ENCODE measurements at regions not wholly inside any gene's neighbourhood (a gene's known extent, or its start where the extent isn't known, plus 50 kb on each side); places are given as distances from the start of the nearest gene placed in this dataset.

- in situ Hi-C loops (cut with HindIII; ENCODE audit: low pct_ligation_motif_present, low pct_unique_long_range_greater_than_20kb, low sequenced_read_pairs), result no loop called here
- DNase-seq, result no peak
These were observed 565.7 kb upstream of the PLXNA2 start for GRCh38 chr1:208809876-208810275.

- in situ Hi-C loops (cut with HindIII; ENCODE audit: low pct_ligation_motif_present, low pct_unique_long_range_greater_than_20kb, low sequenced_read_pairs), result no loop called here
- no peak for DNase-seq
These were observed 574.7 kb upstream of the PLXNA2 start for GRCh38 chr1:208818770-208819445.

- DNase-seq, result no peak
- in situ Hi-C loops (cut with HindIII; ENCODE audit: low pct_ligation_motif_present, low pct_unique_long_range_greater_than_20kb, low sequenced_read_pairs), result no loop called here
These were observed 576.5 kb upstream of the PLXNA2 start for GRCh38 chr1:208820580-208821212.

GRCh38 chr1:208821939-208822338, 577.8 kb upstream of the PLXNA2 start:
- no peak for DNase-seq
- in situ Hi-C loops (cut with HindIII; ENCODE audit: low pct_ligation_motif_present, low pct_unique_long_range_greater_than_20kb, low sequenced_read_pairs), result no loop called here

GRCh38 chr1:208825300-208825699, 581.1 kb upstream of the PLXNA2 start:
- in situ Hi-C loops (cut with HindIII; ENCODE audit: low pct_ligation_motif_present, low pct_unique_long_range_greater_than_20kb, low sequenced_read_pairs), result no loop called here

GRCh38 chr1:208829595-208829994, 585.4 kb upstream of the PLXNA2 start:
- in situ Hi-C loops (cut with HindIII; ENCODE audit: low pct_ligation_motif_present, low pct_unique_long_range_greater_than_20kb, low sequenced_read_pairs), result no loop called here
- DNase-seq, result no peak

More at GRCh38 chr1:208825300-208825699, 581.1 kb upstream of the PLXNA2 start:
- no peak for DNase-seq

GRCh38 chr1:208834381-208835096, 590.4 kb upstream of the PLXNA2 start:
- no peak for DNase-seq
- in situ Hi-C loops (cut with HindIII; ENCODE audit: low pct_ligation_motif_present, low pct_unique_long_range_greater_than_20kb, low sequenced_read_pairs), result no loop called here

- in situ Hi-C loops (cut with HindIII; ENCODE audit: low pct_ligation_motif_present, low pct_unique_long_range_greater_than_20kb, low sequenced_read_pairs), result no loop called here
- no peak for DNase-seq
These were observed 590.9 kb upstream of the PLXNA2 start for GRCh38 chr1:208835097-208835463.

GRCh38 chr1:208835781-208836180, 591.6 kb upstream of the PLXNA2 start:
- DNase-seq, result no peak
- in situ Hi-C loops (cut with HindIII; ENCODE audit: low pct_ligation_motif_present, low pct_unique_long_range_greater_than_20kb, low sequenced_read_pairs), result no loop called here

- in situ Hi-C loops (cut with HindIII; ENCODE audit: low pct_ligation_motif_present, low pct_unique_long_range_greater_than_20kb, low sequenced_read_pairs), result no loop called here
- DNase-seq, result no peak
These were observed 593.1 kb upstream of the PLXNA2 start for GRCh38 chr1:208837242-208837641.

- in situ Hi-C loops (cut with HindIII; ENCODE audit: low pct_ligation_motif_present, low pct_unique_long_range_greater_than_20kb, low sequenced_read_pairs), result no loop called here
- DNase-seq, result no peak
These were observed 597.3 kb upstream of the PLXNA2 start for GRCh38 chr1:208841436-208841835.

GRCh38 chr1:208842451-208842850, 598.3 kb upstream of the PLXNA2 start:
- DNase-seq, result no peak

GRCh38 chr1:208844158-208844557, 600.0 kb upstream of the PLXNA2 start:
- DNase-seq, result no peak
- in situ Hi-C loops (cut with HindIII; ENCODE audit: low pct_ligation_motif_present, low pct_unique_long_range_greater_than_20kb, low sequenced_read_pairs), result no loop called here

More at GRCh38 chr1:208842451-208842850, 598.3 kb upstream of the PLXNA2 start:
- in situ Hi-C loops (cut with HindIII; ENCODE audit: low pct_ligation_motif_present, low pct_unique_long_range_greater_than_20kb, low sequenced_read_pairs), result no loop called here

GRCh38 chr1:208848854-208849253, 604.7 kb upstream of the PLXNA2 start:
- in situ Hi-C loops (cut with HindIII; ENCODE audit: low pct_ligation_motif_present, low pct_unique_long_range_greater_than_20kb, low sequenced_read_pairs), result no loop called here
- DNase-seq, result no peak

- DNase-seq, result no peak
- in situ Hi-C loops (cut with HindIII; ENCODE audit: low pct_ligation_motif_present, low pct_unique_long_range_greater_than_20kb, low sequenced_read_pairs), result no loop called here
These were observed 606.3 kb upstream of the PLXNA2 start for GRCh38 chr1:208850442-208850841.

- no peak for DNase-seq
- in situ Hi-C loops (cut with HindIII; ENCODE audit: low pct_ligation_motif_present, low pct_unique_long_range_greater_than_20kb, low sequenced_read_pairs), result no loop called here
These were observed 607.2 kb upstream of the PLXNA2 start for GRCh38 chr1:208851366-208851765.

- no peak for DNase-seq
- in situ Hi-C loops (cut with HindIII; ENCODE audit: low pct_ligation_motif_present, low pct_unique_long_range_greater_than_20kb, low sequenced_read_pairs), result no loop called here
These were observed 608.7 kb upstream of the PLXNA2 start for GRCh38 chr1:208852911-208853310.

GRCh38 chr1:208855403-208855802, 611.2 kb upstream of the PLXNA2 start:
- no peak for DNase-seq
- in situ Hi-C loops (cut with HindIII; ENCODE audit: low pct_ligation_motif_present, low pct_unique_long_range_greater_than_20kb, low sequenced_read_pairs), result no loop called here

- in situ Hi-C loops (cut with HindIII; ENCODE audit: low pct_ligation_motif_present, low pct_unique_long_range_greater_than_20kb, low sequenced_read_pairs), result no loop called here
- no peak for DNase-seq
These were observed 613.3 kb upstream of the PLXNA2 start for GRCh38 chr1:208857465-208857864.

- no peak for DNase-seq
- in situ Hi-C loops (cut with HindIII; ENCODE audit: low pct_ligation_motif_present, low pct_unique_long_range_greater_than_20kb, low sequenced_read_pairs), result no loop called here
These were observed 614.6 kb upstream of the PLXNA2 start for GRCh38 chr1:208858738-208859137.
